Fibroblast of mammary gland (primary cell): ENCODE measurements at regions not wholly inside any gene's neighbourhood (a gene's known extent, or its start where the extent isn't known, plus 50 kb on each side); places are given as distances from the start of the nearest gene placed in this dataset.

ENCODE experiments used
- DNase-seq: peaks from one replicate; pipeline ENCODE4 v3.0.0-alpha.2; 2010; ENCODE audit warnings: low read depth
- H3K4me3 ChIP-seq: 2 replicates; pipeline ENCODE4 v1.5.1; 2011; ENCODE audit warnings: low read depth, mild to moderate bottlenecking, low read length, moderate library complexity; ENCODE audit not compliant: control insufficient read depth
- TF ChIP-seq, protein P1 (sequence below): conservative IDR thresholded peaks from 2 replicates; pipeline ENCODE4 v1.5.1; 2011; ENCODE audit warnings: low read depth, low read length, inconsistent platforms; ENCODE audit not compliant: control insufficient read depth, insufficient read depth

DNA sequence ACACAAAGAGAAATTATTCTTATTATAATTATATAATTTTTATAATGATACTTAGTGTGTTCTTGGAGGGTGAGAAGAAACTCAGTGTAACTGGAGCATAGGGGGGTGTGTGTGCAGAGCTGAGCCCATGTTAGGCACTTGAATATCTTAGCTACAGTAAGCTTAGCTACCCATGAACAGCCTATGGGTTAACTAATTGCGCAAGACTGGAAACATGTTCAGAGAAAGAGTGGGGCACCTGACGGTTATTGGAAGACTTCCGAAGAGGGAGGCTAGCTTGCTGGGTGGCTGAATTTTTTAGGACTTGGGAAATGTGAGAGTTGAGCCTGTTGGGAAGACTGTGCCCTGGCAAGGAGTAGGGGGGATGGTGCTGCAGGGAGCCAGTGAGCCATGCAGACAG lies 229.2 kb downstream of the SLC4A3 start:
- DNase-seq, result no peak
- H3K4me3 ChIP-seq, result no peak overlapping the region
- TF ChIP-seq, protein P1, sequence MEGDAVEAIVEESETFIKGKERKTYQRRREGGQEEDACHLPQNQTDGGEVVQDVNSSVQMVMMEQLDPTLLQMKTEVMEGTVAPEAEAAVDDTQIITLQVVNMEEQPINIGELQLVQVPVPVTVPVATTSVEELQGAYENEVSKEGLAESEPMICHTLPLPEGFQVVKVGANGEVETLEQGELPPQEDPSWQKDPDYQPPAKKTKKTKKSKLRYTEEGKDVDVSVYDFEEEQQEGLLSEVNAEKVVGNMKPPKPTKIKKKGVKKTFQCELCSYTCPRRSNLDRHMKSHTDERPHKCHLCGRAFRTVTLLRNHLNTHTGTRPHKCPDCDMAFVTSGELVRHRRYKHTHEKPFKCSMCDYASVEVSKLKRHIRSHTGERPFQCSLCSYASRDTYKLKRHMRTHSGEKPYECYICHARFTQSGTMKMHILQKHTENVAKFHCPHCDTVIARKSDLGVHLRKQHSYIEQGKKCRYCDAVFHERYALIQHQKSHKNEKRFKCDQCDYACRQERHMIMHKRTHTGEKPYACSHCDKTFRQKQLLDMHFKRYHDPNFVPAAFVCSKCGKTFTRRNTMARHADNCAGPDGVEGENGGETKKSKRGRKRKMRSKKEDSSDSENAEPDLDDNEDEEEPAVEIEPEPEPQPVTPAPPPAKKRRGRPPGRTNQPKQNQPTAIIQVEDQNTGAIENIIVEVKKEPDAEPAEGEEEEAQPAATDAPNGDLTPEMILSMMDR, result no peak

DNA sequence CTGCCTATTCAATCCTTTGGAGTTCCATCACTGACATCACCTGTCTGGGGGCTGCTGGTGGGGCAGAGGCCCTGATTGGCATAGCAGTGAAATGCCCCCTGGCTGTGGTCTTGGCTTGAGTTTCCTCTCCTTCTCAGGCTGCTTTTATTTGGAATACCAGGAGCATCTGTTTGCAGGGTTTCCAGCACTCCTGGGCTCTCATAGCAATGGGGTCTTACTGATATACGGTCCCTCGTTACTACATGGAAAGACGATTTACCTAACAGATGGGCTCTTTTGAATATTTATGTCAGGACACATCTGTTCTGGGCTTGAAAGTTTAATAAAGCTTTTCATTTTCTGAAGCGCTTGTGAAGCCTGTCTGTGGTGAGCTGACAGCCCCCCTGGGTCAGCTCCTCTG lies 230.3 kb downstream of the SLC4A3 start:
- no peak for DNase-seq
- TF ChIP-seq, protein P1, result no peak
- H3K4me3 ChIP-seq, result no peak overlapping the region

DNA sequence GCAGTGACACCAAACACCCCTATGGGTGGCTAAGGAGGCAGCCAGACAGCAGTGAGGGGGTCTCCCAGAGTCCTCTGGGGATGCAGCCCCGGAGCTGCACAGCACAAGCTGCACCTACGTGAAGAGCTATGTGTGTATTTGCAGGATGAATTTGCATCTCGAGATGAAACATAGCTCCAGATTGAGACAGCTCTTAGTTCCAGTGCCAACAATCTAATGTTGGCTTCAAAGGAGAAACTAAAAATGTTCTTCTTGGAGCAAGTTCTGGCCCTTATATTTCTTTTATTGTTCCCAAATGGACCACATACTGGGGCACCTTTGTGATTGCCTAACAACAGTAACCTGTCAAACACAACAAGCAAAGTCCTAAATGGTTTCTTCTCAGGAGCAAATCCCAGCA lies 233.9 kb downstream of the SLC4A3 start:
- TF ChIP-seq, protein P1, result no peak
- no peak for DNase-seq
- no peak overlapping the region for H3K4me3 ChIP-seq

DNA sequence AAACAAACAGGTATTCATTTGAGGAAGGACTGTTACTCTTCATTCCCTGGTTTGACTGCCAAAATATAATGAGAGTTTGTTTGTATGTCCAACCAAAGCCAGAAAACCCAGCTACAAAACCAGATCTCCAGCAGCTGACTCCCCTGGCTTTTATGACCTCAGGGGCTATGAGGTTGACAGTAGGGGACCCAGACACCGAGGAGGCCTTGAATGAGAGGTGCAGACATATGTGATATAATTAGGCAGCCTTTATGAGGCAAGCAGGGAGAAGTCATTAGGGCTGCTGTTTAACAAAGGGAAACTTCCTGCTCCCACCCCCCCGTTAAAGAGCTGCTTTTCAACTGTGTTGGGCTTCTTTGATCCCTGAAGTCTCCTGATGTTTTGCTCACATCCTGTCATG lies 236.7 kb downstream of the SLC4A3 start:
- TF ChIP-seq, protein P1, result no peak
- H3K4me3 ChIP-seq, result no peak overlapping the region
- DNase-seq, result no peak

DNA sequence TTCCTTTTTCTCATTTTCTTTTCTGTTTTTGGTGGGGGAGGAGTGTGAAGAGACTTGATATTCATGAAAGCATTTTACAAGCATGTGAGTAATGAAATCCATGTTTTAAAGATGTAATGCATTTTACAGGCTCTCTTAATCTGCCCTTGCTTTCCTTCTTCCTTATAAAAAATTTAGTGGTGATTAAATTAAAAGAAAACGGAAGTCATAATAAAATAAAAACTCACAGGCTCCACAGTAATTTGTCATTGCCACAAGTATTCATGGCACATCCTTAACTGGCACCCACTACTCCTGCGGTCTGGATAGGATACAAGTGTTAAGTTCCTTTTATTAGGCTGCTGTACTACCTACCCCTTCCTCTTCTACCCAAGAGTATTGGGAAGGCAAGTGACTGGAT lies 241.2 kb downstream of the SLC4A3 start:
- no peak for DNase-seq
- no peak overlapping the region for H3K4me3 ChIP-seq
- TF ChIP-seq, protein P1, result no peak

DNA sequence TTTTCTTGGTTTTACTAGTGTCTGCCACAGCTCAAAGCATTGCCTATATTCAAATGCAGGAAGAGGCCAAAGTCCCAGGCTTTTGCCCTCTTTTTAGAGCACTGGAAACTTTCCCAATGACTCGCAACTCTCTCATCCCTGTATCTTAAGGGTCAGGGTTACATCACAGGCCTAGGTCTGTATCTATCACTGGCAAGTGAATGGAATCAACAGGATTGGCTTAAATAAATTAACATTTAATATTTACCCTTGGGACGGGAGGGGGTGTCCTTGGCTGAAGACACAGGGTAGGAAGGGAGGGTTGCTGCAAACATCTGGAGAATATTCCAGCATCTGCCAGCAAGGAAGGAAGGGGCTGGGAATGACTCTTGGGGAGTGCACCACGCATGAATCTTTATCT lies 242.6 kb downstream of the SLC4A3 start:
- peak; percentile 28 for DNase-seq
- TF ChIP-seq, protein P1, result no peak
- no peak overlapping the region for H3K4me3 ChIP-seq

DNA sequence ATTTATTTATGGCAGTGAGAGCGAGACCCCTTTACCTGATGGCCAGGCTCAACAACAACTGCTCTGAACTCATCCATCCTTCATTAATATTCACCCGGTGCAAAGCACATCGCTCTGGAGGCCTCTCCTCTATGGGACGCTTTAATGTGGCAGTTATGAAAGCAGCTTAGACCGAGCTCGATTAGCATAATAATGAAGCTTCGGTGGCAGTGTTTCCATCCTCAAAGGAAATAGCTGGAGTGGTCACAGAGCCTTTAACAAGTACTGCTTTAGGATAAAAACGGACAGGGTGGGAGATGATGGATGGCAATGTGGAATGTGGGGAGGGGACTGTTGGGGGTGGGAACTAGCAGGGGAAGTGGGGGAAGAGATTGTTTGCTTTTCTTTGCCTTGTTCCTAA lies 243.9 kb downstream of the SLC4A3 start:
- no peak for DNase-seq
- TF ChIP-seq, protein P1, result no peak
- H3K4me3 ChIP-seq, result no peak overlapping the region
